ENCODE measurements at regions not wholly inside any gene's neighbourhood (a gene's known extent, or its start where the extent isn't known, plus 50 kb on each side); places are given as distances from the start of the nearest gene placed in this dataset.

DNA sequence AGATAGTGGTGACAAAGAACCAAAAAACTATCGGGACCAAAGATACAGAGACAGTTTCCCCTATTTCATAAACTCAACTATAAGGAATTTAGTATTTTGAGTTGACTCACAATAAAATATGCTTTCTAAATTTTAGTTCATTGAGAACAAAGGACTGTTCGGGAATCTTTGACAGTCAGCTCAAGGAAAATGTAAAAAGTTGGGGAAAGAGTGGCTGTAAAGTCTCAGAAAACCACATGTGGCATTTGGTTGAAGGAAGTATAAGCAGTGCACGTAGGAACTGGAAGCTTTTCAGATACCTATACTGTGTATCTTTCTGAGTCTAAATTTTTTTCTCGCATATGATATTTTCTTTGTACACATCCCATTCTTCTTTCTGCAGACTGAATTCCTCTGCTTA lies 688.9 kb downstream of the KCNA4 start:
- no peak for DNase-seq
- no peak overlapping the region for H3K27ac ChIP-seq (ENCODE audit: insufficient read depth in 1 of 2, low read depth in 1 of 2, low read length in 2 of 2, poor library complexity in 1 of 2, severe bottlenecking in 2 of 2)
- CTCF ChIA-PET = interaction anchor here (0.8 to 1.7 kb wide), 2 partner anchors 9 to 1632 kb away, joined by 3 to 6 read pairs; no protein-coding TSS in a partner anchor
- peaks cover 0 to 2% (median 0%) of the 10 kb centered on the region in 5 experiments for H3K27me3 ChIP-seq (replicated peaks in 2 of 5; ENCODE audit: control insufficient read depth in 4 of 5, insufficient read depth in 5 of 5, low read length in 4 of 5)
- POLR2A ChIA-PET = no interaction called here
- H3K4me3 ChIP-seq (ENCODE audit: control insufficient read depth in 1 of 7, extremely low read depth in 1 of 7, insufficient read depth in 4 of 7, low read depth in 2 of 7, low read length in 6 of 7) = no peak overlapping the region
- H3K36me3 ChIP-seq (ENCODE audit: control insufficient read depth in 4 of 4, insufficient read depth in 4 of 4, low read length in 3 of 4) = no peaks in the 10 kb centered on the region
- H3K9me3 ChIP-seq (ENCODE audit: control extremely low read depth in 1 of 5, control insufficient read depth in 4 of 5, insufficient read depth in 2 of 5, low read depth in 1 of 5, low read length in 4 of 5) = no peaks in the 10 kb centered on the region
- WGBS (ENCODE audit: insufficient coverage) = 92% methylated on average over 2 of the region's 4 CpGs
- H3K4me1 ChIP-seq (ENCODE audit: control extremely low read depth in 1 of 4, control insufficient read depth in 4 of 4, insufficient read depth in 4 of 4, low read length in 3 of 4) = no peaks in the 10 kb centered on the region

DNA sequence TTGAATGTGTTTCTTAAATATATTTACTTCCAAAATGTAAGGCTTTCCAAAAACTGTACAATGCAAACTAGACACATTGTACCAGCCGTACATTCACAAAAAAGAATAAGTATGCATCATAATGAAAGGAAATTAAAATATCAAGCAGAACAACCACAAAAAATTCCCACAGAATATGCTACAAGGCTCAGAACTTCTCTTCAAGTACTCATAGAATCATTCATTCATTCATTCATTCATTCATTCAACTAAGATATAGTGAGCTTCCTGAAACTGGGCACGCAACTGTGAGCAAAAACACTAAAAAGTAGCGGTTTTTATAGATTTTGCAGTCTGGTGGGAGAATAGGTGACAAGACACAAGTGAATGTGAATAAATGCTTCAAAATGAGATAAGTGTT lies 690.1 kb downstream of the KCNA4 start:
- no peak for DNase-seq
- 100% methylated on average over 2 of the region's 3 CpGs for WGBS (ENCODE audit: insufficient coverage)
- H3K9me3 ChIP-seq (ENCODE audit: control extremely low read depth in 1 of 5, control insufficient read depth in 4 of 5, insufficient read depth in 2 of 5, low read depth in 1 of 5, low read length in 4 of 5) = no peaks in the 10 kb centered on the region
- no peaks in the 10 kb centered on the region for H3K4me1 ChIP-seq (ENCODE audit: control extremely low read depth in 1 of 4, control insufficient read depth in 4 of 4, insufficient read depth in 4 of 4, low read length in 3 of 4)
- peaks cover 0 to 2% (median 0%) of the 10 kb centered on the region in 5 experiments for H3K27me3 ChIP-seq (replicated peaks in 2 of 5; ENCODE audit: control insufficient read depth in 4 of 5, insufficient read depth in 5 of 5, low read length in 4 of 5)
- no peaks in the 10 kb centered on the region for H3K36me3 ChIP-seq (ENCODE audit: control insufficient read depth in 4 of 4, insufficient read depth in 4 of 4, low read length in 3 of 4)
- no peak overlapping the region for H3K27ac ChIP-seq (ENCODE audit: insufficient read depth in 1 of 2, low read depth in 1 of 2, low read length in 2 of 2, poor library complexity in 1 of 2, severe bottlenecking in 2 of 2)
- ChIA-PET POLR2A (no interaction called here), CTCF (no interaction called here)
- H3K4me3 ChIP-seq (ENCODE audit: control insufficient read depth in 1 of 7, extremely low read depth in 1 of 7, insufficient read depth in 4 of 7, low read depth in 2 of 7, low read length in 6 of 7) = no peak overlapping the region

DNA sequence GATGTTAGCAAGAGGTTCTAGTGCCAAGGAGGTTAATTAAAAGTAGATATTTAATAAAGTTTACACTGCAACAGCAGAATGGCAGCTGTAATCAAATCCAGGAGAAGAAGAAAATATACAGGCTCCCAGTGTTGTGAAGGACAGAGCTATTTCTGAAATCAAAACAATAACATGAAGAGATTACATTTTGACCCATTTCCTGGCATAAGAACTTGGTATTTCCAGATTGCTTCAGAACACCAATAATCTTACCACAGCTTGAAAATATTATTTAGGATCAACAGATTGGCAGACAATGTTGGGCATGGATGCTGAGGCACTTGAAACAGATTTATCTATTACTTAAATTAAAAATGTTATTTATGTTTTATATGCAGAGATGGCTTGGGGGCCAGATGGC lies 692.5 kb downstream of the KCNA4 start:
- H3K9me3 ChIP-seq (ENCODE audit: control extremely low read depth in 1 of 5, control insufficient read depth in 4 of 5, insufficient read depth in 2 of 5, low read depth in 1 of 5, low read length in 4 of 5) = no peaks in the 10 kb centered on the region
- H3K27ac ChIP-seq (ENCODE audit: insufficient read depth in 1 of 2, low read depth in 1 of 2, low read length in 2 of 2, poor library complexity in 1 of 2, severe bottlenecking in 2 of 2) = no peak overlapping the region
- no peaks in the 10 kb centered on the region for H3K36me3 ChIP-seq (ENCODE audit: control insufficient read depth in 4 of 4, insufficient read depth in 4 of 4, low read length in 3 of 4)
- ChIA-PET CTCF (no interaction called here), POLR2A (no interaction called here)
- DNase-seq = no peak
- H3K27me3 ChIP-seq (replicated peaks in 2 of 5; ENCODE audit: control insufficient read depth in 4 of 5, insufficient read depth in 5 of 5, low read length in 4 of 5) = no peaks in the 10 kb centered on the region
- H3K4me3 ChIP-seq (ENCODE audit: control insufficient read depth in 1 of 7, extremely low read depth in 1 of 7, insufficient read depth in 4 of 7, low read depth in 2 of 7, low read length in 6 of 7) = no peak overlapping the region
- no peaks in the 10 kb centered on the region for H3K4me1 ChIP-seq (ENCODE audit: control extremely low read depth in 1 of 4, control insufficient read depth in 4 of 4, insufficient read depth in 4 of 4, low read length in 3 of 4)

DNA sequence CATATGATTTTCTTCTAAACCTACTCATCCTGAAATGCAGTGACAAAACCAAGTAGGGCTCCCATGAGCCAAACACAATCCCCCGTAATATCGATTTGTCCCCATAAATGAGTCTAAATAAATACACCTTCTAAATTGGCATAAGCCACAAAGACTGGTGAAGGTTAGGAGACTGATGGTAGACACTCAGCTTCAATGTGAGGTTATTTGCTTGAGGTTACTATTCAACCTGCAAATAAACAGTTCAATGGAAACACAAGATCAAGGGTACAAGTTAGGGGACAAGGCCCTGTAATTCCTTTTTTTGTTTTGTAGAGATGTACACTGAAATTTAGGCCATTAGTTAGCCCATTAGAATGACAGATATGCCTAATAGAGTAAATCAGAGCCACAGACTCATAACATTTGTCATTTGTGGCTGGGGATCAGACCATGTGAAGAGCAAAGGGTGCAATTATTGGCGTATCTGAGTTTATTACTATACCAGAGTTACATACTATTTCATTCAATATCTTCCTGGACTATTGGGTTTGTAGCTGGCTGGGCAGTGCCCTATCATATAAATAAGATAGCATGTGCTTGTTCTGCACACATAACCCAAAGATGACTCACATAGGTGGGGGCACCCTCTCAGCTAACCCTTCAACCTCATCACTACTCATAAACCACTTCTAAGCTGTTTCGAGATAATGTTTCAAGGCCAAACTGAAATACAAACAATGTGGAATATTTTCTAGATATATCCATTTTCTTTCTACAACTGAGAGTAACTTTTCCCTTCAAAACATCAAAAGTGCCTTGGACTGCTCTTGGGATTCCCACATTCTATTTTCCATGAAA lies 695.3 kb downstream of the KCNA4 start:
- Histone ChIP-seq H3K27ac (ENCODE audit: insufficient read depth in 1 of 2, low read depth in 1 of 2, low read length in 2 of 2, poor library complexity in 1 of 2, severe bottlenecking in 2 of 2) (no peak overlapping the region), H3K9me3 (ENCODE audit: control extremely low read depth in 1 of 5, control insufficient read depth in 4 of 5, insufficient read depth in 2 of 5, low read depth in 1 of 5, low read length in 4 of 5) (no peaks in the 10 kb centered on the region), H3K36me3 (ENCODE audit: control insufficient read depth in 4 of 4, insufficient read depth in 4 of 4, low read length in 3 of 4) (no peaks in the 10 kb centered on the region), H3K4me3 (ENCODE audit: control insufficient read depth in 1 of 7, extremely low read depth in 1 of 7, insufficient read depth in 4 of 7, low read depth in 2 of 7, low read length in 6 of 7) (no peak overlapping the region), H3K4me1 (ENCODE audit: control extremely low read depth in 1 of 4, control insufficient read depth in 4 of 4, insufficient read depth in 4 of 4, low read length in 3 of 4) (no peaks in the 10 kb centered on the region), H3K27me3 (replicated peaks in 2 of 5; ENCODE audit: control insufficient read depth in 4 of 5, insufficient read depth in 5 of 5, low read length in 4 of 5) (no peaks in the 10 kb centered on the region)
- POLR2A ChIA-PET = no interaction called here
- DNase-seq = no peak
- 83% methylated on average over 1 of the region's 4 CpGs for WGBS (ENCODE audit: insufficient coverage)
- CTCF ChIA-PET = no interaction called here

DNA sequence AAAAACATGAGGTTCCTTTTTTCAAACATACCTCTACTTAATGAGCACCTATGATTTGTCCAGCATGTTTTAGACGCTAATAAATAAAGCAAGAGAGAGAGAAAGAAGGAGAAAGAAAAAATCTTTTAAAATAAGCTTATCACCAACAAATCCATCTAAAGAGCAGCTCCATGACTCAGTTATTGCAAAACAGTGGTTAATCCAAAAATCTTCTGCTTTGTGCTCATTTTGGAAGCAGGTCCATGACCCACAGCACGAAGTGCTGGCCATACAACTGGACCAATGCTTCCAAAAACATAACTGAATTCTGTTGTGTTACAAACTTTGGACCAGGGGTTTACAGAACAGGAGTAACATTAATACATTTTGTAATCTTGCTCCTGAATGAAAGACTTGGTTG lies 696.6 kb downstream of the KCNA4 start:
- Histone ChIP-seq H3K4me3 (ENCODE audit: control insufficient read depth in 1 of 7, extremely low read depth in 1 of 7, insufficient read depth in 4 of 7, low read depth in 2 of 7, low read length in 6 of 7) (no peak overlapping the region), H3K36me3 (ENCODE audit: control insufficient read depth in 4 of 4, insufficient read depth in 4 of 4, low read length in 3 of 4) (no peaks in the 10 kb centered on the region), H3K4me1 (ENCODE audit: control extremely low read depth in 1 of 4, control insufficient read depth in 4 of 4, insufficient read depth in 4 of 4, low read length in 3 of 4) (no peaks in the 10 kb centered on the region), H3K27ac (ENCODE audit: insufficient read depth in 1 of 2, low read depth in 1 of 2, low read length in 2 of 2, poor library complexity in 1 of 2, severe bottlenecking in 2 of 2) (no peak overlapping the region), H3K27me3 (replicated peaks in 2 of 5; ENCODE audit: control insufficient read depth in 4 of 5, insufficient read depth in 5 of 5, low read length in 4 of 5) (peaks cover 0 to 1% (median 0%) of the 10 kb centered on the region in 5 experiments), H3K9me3 (ENCODE audit: control extremely low read depth in 1 of 5, control insufficient read depth in 4 of 5, insufficient read depth in 2 of 5, low read depth in 1 of 5, low read length in 4 of 5) (no peaks in the 10 kb centered on the region)
- DNase-seq = no peak
- WGBS (ENCODE audit: insufficient coverage) = 25% methylated on average over 1 of the region's 2 CpGs
- CTCF ChIA-PET = no interaction called here
- POLR2A ChIA-PET = no interaction called here

DNA sequence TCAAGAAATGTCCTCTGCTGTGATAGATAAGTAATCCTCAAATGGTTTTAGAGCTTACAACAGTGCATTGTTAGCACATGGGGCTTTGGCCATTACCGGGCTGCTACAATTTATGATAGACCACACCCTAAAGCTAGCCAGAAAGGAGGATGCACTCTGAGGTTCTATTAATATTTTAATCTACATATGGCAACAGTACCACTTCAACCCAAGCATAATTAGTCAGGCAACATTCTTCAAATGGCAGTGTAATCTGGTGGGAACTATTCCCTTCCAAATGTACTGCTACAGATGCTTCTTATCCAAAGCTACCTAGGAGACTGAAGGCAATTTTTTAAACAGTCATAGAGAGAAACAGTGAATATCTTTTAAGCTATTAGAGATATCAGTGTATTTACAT lies 697.6 kb downstream of the KCNA4 start:
- no peak overlapping the region for H3K4me3 ChIP-seq (ENCODE audit: control insufficient read depth in 1 of 7, extremely low read depth in 1 of 7, insufficient read depth in 4 of 7, low read depth in 2 of 7, low read length in 6 of 7)
- no peak overlapping the region for H3K27ac ChIP-seq (ENCODE audit: insufficient read depth in 1 of 2, low read depth in 1 of 2, low read length in 2 of 2, poor library complexity in 1 of 2, severe bottlenecking in 2 of 2)
- no peaks in the 10 kb centered on the region for H3K36me3 ChIP-seq (ENCODE audit: control insufficient read depth in 4 of 4, insufficient read depth in 4 of 4, low read length in 3 of 4)
- no peaks in the 10 kb centered on the region for H3K9me3 ChIP-seq (ENCODE audit: control extremely low read depth in 1 of 5, control insufficient read depth in 4 of 5, insufficient read depth in 2 of 5, low read depth in 1 of 5, low read length in 4 of 5)
- H3K4me1 ChIP-seq (ENCODE audit: control extremely low read depth in 1 of 4, control insufficient read depth in 4 of 4, insufficient read depth in 4 of 4, low read length in 3 of 4) = no peaks in the 10 kb centered on the region
- CTCF ChIA-PET = interaction anchor here (0.9 kb wide), 1 partner anchor 9 kb away, joined by 3 read pairs; no protein-coding TSS in a partner anchor
- WGBS (ENCODE audit: insufficient coverage) = no CpG with 5 or more reads among the region's 1 CpG
- POLR2A ChIA-PET = no interaction called here
- peaks cover 0 to 1% (median 0%) of the 10 kb centered on the region in 5 experiments for H3K27me3 ChIP-seq (replicated peaks in 2 of 5; ENCODE audit: control insufficient read depth in 4 of 5, insufficient read depth in 5 of 5, low read length in 4 of 5)
- no peak for DNase-seq

DNA sequence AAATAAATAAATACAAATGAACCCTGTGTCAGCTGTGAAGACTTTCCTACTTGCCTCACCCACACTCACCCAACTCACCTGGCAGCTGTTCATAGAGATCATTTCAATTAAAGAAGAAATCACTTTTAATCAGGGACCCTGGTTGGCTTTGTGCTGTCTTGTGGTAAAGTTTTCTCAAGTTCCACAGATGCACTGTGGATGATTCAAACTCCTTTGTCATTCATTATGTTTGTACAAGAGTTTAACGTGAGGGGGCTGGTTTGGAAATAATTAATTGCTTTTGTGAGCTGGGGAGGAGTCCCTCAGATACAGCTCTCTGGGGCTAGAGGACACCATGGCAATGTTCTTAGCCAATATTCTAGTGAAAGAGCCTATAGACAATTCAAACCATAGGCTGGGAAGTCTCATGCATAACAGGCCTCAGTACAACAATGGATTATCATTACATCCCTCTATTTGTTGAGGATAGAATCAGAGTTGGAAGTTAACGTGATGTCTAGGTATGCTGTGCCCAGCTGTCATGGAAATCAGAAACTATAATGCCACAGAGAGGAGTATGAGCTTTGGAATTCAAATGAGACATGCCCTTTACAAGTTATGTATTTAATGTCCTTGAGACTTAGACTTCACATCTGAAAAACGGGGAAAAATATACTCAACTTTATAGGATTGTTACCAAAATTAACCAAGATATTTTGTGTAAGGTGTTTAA lies 698.5 kb downstream of the KCNA4 start:
- no peak overlapping the region for H3K4me3 ChIP-seq (ENCODE audit: control insufficient read depth in 1 of 7, extremely low read depth in 1 of 7, insufficient read depth in 4 of 7, low read depth in 2 of 7, low read length in 6 of 7)
- H3K9me3 ChIP-seq (ENCODE audit: control extremely low read depth in 1 of 5, control insufficient read depth in 4 of 5, insufficient read depth in 2 of 5, low read depth in 1 of 5, low read length in 4 of 5) = no peaks in the 10 kb centered on the region
- H3K4me1 ChIP-seq (ENCODE audit: control extremely low read depth in 1 of 4, control insufficient read depth in 4 of 4, insufficient read depth in 4 of 4, low read length in 3 of 4) = no peaks in the 10 kb centered on the region
- CTCF ChIA-PET = no interaction called here
- peaks cover 0 to 1% (median 0%) of the 10 kb centered on the region in 5 experiments for H3K27me3 ChIP-seq (replicated peaks in 2 of 5; ENCODE audit: control insufficient read depth in 4 of 5, insufficient read depth in 5 of 5, low read length in 4 of 5)
- H3K27ac ChIP-seq (ENCODE audit: insufficient read depth in 1 of 2, low read depth in 1 of 2, low read length in 2 of 2, poor library complexity in 1 of 2, severe bottlenecking in 2 of 2) = no peak overlapping the region
- no peaks in the 10 kb centered on the region for H3K36me3 ChIP-seq (ENCODE audit: control insufficient read depth in 4 of 4, insufficient read depth in 4 of 4, low read length in 3 of 4)
- DNase-seq = no peak
- WGBS (ENCODE audit: insufficient coverage) = no CpG with 5 or more reads among the region's 3 CpGs
- POLR2A ChIA-PET = no interaction called here
